Astrocyte of the spinal cord (primary cell): ENCODE measurements at regions not wholly inside any gene's neighbourhood (a gene's known extent, or its start where the extent isn't known, plus 50 kb on each side); places are given as distances from the start of the nearest gene placed in this dataset.
"Not testable (repeated sequence)": the region's sequence is repeated elsewhere in the genome, so short reads cannot be mapped to it uniquely, and the experiment has no call there.

Experiments
- DNase-seq: peaks from one replicate; pipeline ENCODE4 v3.0.0; 2011; ENCODE audit warnings: low read depth, low spot score
- H3K4me3 ChIP-seq: 2 replicates; pipeline ENCODE4 v1.5.1; 2011; ENCODE audit warnings: low read depth, mild to moderate bottlenecking, low read length, moderate library complexity
- in situ Hi-C: cut with HindIII; loops from 2 replicates; pipeline ENCODE4 v1.10.0; 2017; ENCODE audit warnings: low sequenced_read_pairs
- TF ChIP-seq, protein P1 (sequence below): IDR thresholded peaks from 2 replicates; pipeline ENCODE4 v1.5.1; 2012; ENCODE audit warnings: low read depth, mild to moderate bottlenecking, low read length, inconsistent platforms

DNA sequence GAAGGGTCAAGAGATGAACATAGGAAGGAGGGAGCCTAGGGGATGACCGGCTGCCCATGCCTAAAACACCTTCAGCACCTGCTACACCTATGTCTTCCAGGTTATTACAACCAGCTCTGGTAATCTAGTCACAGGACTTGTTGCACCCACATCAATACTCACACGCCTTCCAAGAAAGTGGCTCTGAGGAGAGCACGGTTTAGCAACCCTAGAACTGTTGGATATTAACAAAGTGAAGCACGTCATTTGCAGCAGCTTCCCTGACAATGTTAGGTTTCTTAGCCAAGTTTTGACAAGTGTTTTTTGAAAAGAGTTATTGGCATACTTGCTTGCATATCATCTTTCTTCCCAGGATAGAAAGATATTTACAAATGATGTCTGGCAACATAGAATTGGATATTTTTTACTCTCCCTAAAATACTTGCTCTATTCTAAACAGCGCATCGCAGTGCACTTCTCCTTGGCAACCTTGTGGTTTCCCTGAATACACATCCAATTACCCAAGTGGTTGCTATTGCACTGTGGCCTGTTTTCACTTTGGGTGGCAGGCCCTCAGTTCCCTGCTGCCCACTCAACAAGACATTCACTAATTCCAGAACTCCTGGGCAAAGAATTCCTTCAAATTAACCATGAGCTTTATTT, 94.3 kb upstream of the ARHGAP42 start:
- no peak for DNase-seq
- H3K4me3 ChIP-seq: no peak overlapping the region
- TF ChIP-seq, protein P1, sequence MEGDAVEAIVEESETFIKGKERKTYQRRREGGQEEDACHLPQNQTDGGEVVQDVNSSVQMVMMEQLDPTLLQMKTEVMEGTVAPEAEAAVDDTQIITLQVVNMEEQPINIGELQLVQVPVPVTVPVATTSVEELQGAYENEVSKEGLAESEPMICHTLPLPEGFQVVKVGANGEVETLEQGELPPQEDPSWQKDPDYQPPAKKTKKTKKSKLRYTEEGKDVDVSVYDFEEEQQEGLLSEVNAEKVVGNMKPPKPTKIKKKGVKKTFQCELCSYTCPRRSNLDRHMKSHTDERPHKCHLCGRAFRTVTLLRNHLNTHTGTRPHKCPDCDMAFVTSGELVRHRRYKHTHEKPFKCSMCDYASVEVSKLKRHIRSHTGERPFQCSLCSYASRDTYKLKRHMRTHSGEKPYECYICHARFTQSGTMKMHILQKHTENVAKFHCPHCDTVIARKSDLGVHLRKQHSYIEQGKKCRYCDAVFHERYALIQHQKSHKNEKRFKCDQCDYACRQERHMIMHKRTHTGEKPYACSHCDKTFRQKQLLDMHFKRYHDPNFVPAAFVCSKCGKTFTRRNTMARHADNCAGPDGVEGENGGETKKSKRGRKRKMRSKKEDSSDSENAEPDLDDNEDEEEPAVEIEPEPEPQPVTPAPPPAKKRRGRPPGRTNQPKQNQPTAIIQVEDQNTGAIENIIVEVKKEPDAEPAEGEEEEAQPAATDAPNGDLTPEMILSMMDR: no peak
- in situ Hi-C loops: no loop called here

DNA sequence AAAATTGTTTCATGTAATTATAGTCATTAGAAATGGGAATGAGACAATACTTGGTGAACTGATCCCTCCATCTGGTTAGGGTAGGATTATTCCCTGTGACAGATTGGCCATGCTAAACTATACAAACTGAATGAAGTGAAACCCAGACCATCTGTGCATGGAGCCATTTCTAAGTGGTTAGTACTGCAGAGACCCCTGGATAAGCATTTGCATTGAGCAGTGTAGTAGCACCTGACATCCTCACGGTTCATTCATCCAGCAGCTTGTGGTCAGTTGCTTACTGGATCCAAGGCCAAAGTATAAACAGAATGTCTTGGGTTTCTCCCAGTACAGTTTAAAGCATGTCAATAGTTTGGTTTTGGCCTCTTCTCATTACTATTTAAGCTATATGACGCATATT, 93.8 kb upstream of the ARHGAP42 start:
- TF ChIP-seq, protein P1: no peak
- DNase-seq: no peak
- in situ Hi-C loops: no loop called here
- H3K4me3 ChIP-seq: no peak overlapping the region

DNA sequence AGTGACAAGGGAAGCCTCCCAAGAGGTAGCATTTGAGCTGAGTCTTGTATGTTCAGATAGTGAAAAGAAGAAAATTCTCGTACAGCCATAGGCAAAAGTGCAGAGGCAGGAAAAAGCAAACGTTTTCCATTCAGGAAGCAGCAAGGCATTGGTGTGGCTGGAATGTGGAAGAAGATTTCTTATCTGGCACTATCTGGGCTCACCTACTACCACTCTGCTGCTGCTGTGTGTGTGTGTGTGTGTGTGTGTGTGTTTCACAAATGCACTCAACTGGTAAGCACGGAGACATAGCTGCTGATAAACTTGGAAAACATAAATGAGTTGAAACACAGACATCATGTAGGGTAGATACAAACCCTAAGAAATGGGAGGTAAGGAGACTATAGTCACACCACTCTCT, 92.8 kb upstream of the ARHGAP42 start:
- in situ Hi-C loops: no loop called here
- H3K4me3 ChIP-seq: no peak overlapping the region
- no peak for DNase-seq
- TF ChIP-seq, protein P1: no peak

DNA sequence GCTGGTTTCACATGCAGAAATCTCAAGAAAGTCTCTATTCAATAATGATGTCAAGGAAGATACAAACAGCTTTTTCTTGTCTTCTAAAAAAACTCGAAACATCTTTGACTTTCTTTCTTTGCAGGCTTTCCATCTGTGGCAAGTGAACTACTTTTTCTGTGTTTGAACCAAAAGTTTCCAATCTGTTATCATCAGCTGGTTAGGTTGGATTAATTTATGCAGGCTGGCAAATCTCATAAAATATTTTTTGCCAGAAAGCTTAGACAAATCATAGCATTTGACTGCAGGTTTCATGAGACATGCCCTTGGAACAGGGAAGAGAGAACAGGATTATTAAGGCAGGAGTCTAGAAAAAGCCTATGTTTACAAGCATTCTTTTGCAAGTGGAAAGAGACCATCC, 86.1 kb upstream of the ARHGAP42 start:
- no peak for DNase-seq
- TF ChIP-seq, protein P1: no peak
- H3K4me3 ChIP-seq: no peak overlapping the region
- in situ Hi-C loops: no loop called here

DNA sequence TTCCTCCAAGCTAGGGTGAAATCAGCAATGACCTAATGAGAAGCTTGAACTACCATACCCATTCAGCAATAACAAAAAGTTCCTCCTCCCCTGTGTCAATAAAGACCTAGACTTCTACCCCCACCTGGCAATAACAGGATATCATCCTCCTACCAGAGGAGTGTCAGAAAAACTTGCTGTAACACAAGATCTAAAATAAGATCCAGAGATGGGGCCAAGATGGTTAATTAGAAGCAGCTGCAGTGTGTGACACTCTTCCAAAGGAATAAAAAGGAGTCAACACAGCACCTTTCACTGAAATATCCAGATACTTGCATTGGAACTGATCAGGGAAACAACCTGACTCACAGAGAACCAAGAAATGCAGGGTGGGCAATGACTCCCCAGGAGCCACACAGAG, 84.4 kb upstream of the ARHGAP42 start:
- no peak for DNase-seq

DNA sequence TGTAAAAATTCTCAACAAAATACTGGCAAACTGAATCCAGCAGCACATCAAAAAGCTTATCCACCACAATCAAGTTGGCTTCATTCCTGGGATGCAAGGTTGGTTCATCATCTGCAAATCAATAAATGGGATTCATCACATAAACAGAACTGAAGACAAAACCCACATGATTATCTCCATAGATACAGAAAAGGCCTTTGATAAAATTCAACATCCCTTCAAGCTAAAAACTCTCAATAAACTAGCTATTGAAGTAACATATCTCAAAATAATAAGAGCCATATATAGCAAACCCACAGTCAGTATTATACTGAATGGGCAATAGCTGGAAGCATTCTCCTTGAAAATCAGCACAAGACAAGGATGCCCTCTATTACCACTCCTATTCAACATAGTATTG, 79.3 kb upstream of the ARHGAP42 start:
- in situ Hi-C loops, H3K4me3 ChIP-seq, DNase-seq: not testable (repeated sequence)

More for the DNA sequence above, 84.4 kb upstream of the ARHGAP42 start:
- H3K4me3 ChIP-seq: no peak overlapping the region
- TF ChIP-seq, protein P1: no peak
- in situ Hi-C loops: no loop called here

DNA sequence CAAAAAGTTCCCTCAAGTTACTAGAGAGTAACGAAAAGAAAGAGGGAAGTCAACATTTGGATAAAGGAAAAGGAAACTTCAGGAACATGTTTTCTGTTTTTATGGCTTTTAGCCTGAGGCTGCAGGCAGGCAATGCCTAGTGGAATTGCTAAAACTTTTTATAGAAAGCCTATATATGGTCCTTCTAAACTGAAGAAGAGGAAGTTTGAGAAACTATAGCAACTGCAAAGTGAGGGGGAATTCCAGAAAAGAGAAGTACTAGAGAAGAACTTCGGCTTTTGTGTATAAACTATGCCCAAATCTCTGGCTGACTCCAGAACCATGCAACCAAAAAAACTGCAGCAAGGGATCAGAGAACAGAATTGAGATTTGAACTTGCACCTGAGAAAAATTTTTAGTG, 74.3 kb upstream of the ARHGAP42 start:
- in situ Hi-C loops: no loop called here
- H3K4me3 ChIP-seq: no peak overlapping the region
- TF ChIP-seq, protein P1: no peak
- no peak for DNase-seq
